GM19324 (cell line): ENCODE measurements at regions not wholly inside any gene's neighbourhood (a gene's known extent, or its start where the extent isn't known, plus 50 kb on each side); places are given as distances from the start of the nearest gene placed in this dataset.

Source experiments
- ATAC-seq: cut with Tn5 transposase; IDR thresholded peaks from one replicate; pipeline ENCODE4 v1.9.1; 2021; ENCODE audit warnings: mild to moderate bottlenecking, moderate library complexity; ENCODE audit not compliant: unreplicated experiment, low FRiP score

DNA sequence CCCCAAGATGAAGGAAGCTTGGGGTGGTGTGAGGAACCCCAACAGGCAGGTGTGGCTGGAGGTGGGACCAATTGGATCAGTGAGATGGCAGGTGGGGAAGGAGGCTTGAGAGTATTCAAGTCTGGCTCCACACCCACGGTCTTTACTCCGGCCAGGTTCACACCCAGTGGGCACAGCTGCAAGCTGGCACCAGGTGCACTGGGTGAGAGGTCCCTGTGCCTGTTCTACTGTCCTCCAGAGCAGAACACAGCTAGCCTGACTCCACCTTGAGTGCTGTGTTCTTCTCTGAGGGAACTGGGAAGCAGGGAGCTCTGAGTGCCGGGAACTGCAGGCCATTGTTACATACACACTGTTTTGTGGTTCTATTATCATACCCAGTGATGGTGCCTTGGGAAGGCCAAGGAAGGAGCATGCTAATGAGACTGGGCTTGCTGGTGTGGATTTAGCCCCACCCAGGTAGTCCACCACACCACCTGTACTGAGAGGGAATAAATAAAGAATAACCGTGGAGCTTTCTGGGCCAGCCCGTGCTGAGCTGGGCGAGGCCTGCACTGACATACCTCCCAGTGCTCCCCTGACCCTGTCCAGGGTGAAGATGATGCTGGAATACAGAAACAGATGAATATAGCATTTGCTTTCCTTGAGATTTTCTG is 93.4 kb downstream of the ABHD5 start:
- ATAC-seq, result no peak

- ATAC-seq, result no peak
These were observed 93.9 kb downstream of the ABHD5 start for GRCh38 chr3:43784640-43785011.

DNA sequence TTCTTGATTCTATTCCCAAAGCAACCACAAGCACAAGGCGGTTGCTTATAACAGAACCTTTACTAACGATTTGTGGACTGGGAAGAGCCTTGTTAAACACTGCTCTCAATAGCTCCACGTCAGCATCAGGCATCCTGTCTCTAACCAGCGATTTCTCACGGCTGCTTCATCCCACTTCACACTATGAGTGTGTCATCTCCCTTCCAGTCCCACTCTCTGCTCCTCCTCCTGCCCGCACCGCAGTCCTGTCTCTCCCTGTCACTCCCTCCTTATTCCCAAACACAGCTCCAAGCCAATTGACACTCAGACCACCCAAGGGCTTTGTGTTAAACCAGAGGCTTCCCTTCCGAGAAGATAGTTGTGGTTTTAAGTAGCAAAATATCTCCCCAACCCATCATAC is 94.8 kb downstream of the ABHD5 start:
- ATAC-seq, result no peak

GRCh38 chr3:43786102-43786501 is 95.4 kb downstream of the ABHD5 start:
- no peak for ATAC-seq

DNA sequence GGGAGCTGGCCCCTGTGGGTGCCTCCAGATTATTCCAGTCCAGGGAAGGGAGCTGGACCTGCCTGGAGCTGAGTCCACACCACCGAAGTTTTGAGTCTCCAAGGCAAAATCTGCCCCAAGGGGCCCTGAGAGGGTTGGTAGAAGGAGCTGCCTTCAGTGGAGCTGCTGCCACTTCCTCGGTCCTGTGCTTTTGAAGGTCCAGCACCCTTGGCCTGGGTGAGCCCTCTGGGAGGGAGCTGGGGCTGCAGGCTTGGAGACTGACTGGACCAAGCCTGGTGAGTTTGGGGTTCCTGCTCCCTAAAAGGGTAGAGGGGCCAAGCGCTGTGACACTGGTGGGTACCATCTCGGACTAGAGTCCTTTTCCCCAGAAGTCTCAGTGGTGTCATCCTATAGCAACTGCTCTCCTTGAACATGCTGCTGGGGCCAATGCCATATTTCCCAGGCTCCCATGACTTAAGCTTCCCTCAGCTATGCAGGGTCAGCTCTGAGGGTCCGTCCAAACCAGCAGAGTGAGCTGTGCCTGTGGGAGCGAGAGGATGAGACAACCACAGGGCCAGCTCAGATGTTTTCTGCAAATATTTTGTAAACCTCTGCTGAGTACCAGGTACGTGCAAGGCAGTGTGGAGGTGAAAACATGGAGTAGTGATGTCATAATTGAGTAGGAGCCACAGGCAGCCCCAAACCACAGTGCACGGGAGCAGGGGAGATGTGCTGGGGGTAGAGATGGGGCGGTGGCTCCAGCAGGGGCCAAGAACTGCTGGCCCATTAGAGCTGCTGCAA is 96.0 kb downstream of the ABHD5 start:
- no peak for ATAC-seq

DNA sequence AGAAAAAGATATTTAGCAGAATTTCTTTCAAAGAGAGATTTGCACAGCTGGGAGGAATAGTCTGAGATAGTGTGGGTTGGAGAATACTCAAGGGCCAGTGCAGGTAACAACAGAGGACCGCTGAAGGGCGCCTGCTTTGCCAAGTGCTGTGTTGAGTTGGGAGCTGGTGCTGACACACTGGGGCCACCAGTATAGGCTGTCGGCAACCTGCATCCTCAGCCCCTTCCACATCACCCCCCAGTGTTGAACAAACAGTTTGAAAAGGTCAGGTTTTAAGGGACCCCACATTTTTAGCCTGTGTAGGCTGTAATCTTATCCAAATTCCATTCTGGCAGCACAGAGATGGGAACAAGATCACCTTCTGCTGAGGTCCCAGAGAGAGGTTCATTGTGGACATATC is 96.6 kb downstream of the ABHD5 start:
- no peak for ATAC-seq

- no peak for ATAC-seq
These were observed 98.3 kb downstream of the ABHD5 start for GRCh38 chr3:43789028-43789427.

- ATAC-seq, result no peak
These were observed 99.3 kb downstream of the ABHD5 start for GRCh38 chr3:43790060-43790459.

DNA sequence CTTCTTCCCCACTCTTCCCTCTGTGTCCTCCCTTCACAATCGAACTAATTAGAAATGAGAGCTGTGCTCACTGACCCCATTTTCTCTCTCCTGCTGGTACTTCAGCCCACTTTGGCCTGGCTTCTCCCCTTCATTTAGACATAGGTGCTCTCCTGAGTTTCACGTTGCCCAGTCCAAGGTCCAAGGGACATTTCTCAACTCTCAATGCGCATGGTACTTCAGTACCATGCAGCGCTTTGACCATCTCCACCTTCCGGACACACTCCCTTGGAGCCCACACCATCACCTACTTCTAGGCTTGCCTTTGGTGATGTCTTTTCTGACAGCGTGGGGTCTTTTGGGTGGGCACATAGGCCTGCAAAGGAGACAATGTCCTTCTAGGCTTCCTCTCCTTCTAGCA is 99.7 kb downstream of the ABHD5 start:
- no peak for ATAC-seq

- no peak for ATAC-seq
These were observed 100.5 kb downstream of the ABHD5 start for GRCh38 chr3:43791246-43791645.

- ATAC-seq, result no peak
These were observed 102.2 kb downstream of the ABHD5 start for GRCh38 chr3:43792904-43793303.

GRCh38 chr3:43793648-43794372 is 103.1 kb downstream of the ABHD5 start:
- no peak for ATAC-seq

GRCh38 chr3:43794776-43795175 is 104.0 kb downstream of the ABHD5 start:
- no peak for ATAC-seq

- ATAC-seq, result no peak
These were observed 104.8 kb downstream of the ABHD5 start for GRCh38 chr3:43795491-43795890.

- no peak for ATAC-seq
These were observed 105.4 kb downstream of the ABHD5 start for GRCh38 chr3:43796041-43796596.

GRCh38 chr3:43797794-43798193 is 107.1 kb downstream of the ABHD5 start:
- no peak for ATAC-seq

- ATAC-seq, result no peak
These were observed 120.1 kb downstream of the ABHD5 start for GRCh38 chr3:43810797-43811196.

DNA sequence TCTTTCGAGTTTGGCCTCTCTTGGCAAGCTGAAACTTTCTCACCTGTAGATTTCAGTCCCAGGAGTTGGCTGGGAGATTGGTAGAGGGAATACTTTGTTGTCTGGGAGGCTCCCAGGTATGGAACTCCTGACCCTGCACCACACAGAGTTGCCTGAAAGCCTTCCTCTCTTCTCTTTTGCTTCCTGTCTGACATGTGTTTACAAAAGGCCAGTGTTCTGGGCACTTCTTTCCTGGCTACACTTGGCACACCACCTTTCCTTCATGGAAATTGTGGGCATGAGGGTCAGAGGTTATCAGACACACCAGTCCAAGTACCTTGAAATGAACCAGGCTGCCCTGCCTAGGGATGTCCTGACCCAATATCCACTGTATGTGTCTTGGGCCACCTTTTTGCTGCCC is 123.7 kb downstream of the ABHD5 start:
- no peak for ATAC-seq

- ATAC-seq, result no peak
These were observed 125.6 kb downstream of the ABHD5 start for GRCh38 chr3:43816372-43816771.

- no peak for ATAC-seq
These were observed 126.3 kb downstream of the ABHD5 start for GRCh38 chr3:43817064-43817463.

DNA sequence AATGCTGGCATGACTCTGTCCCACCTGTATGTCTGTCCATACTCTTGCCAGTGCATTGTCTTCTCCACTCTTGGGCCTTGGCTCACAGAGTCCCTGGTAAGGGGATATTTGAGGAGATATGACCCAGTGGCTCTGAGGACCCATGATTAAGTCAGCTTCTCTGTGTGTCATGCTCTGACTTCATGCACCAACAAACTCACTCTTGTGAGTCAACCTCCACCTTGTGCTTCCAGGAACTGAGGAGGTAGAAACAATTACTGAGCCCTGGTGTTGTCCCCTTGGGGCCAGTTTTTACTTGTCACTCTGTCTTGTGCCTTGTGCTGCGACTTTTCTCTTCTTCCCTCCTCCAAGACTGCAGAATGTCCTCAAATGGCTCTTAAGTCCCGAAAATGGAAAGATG is 127.1 kb downstream of the ABHD5 start:
- ATAC-seq, result no peak
